ENCODE measurements at regions not wholly inside any gene's neighbourhood (a gene's known extent, or its start where the extent isn't known, plus 50 kb on each side); places are given as distances from the start of the nearest gene placed in this dataset.

GRCh38 chr3:159734681-159735080 lies 254.0 kb upstream of the IL12A start:
- TF ChIP-seq ZNF571 (tag by site-specific recombination; IDR thresholded peaks at IDR 0.05) (no peak), RBAK (tag by site-specific recombination; IDR thresholded peaks at IDR 0.05) (no peak), ZNF621 (tag by site-specific recombination; IDR thresholded peaks at IDR 0.05) (no peak), HOXC10 (CRISPR knock-in tag; IDR thresholded peaks at IDR 0.05) (no peak)
- CTCF ChIA-PET = interaction anchor here (0.6 to 1.0 kb wide), 5 partner anchors 8 to 357 kb away, joined by 3 to 4 read pairs (median 3); no protein-coding TSS in a partner anchor
- H3K4me3 ChIP-seq (ENCODE audit: low read depth, low read length) = no peak overlapping the region
- peaks cover 5% of the 10 kb centered on the region; the same call in 1 of the 2 replicates for H3K4me1 ChIP-seq (ENCODE audit: control insufficient read depth, insufficient read depth, low read length)
- H3K36me3 ChIP-seq (ENCODE audit: control insufficient read depth in 2 of 2, insufficient read depth in 1 of 2, low read length in 2 of 2) = no peaks in the 10 kb centered on the region
- POLR2A ChIA-PET = no interaction called here
- H3K27ac ChIP-seq (ENCODE audit: extremely low read depth, low read depth, low read length) = no peak overlapping the region
- no peaks in the 10 kb centered on the region for H3K9me3 ChIP-seq (ENCODE audit: control insufficient read depth, insufficient read depth, low read depth, low read length)

- ChIA-PET CTCF (no interaction called here), POLR2A (no interaction called here)
- TF ChIP-seq ZNF704 (tag by site-specific recombination; IDR thresholded peaks at IDR 0.05) = no peak
- TF ChIP-seq YY2 (tag by site-specific recombination; IDR thresholded peaks at IDR 0.05) = no peak
- no peak for TF ChIP-seq ZNF24 (tag by site-specific recombination; IDR thresholded peaks at IDR 0.05)
- TF ChIP-seq ZNF433 (tag by site-specific recombination; IDR thresholded peaks at IDR 0.05; ENCODE audit: low read depth) = no peak
- TF ChIP-seq ATF2 (tag by site-specific recombination; IDR thresholded peaks at IDR 0.05; ENCODE audit: low read depth) = no peak
- TF ChIP-seq ZNF629 (tag by site-specific recombination; IDR thresholded peaks at IDR 0.05) = no peak
- no peak for TF ChIP-seq ZFP41 (tag by site-specific recombination; IDR thresholded peaks at IDR 0.05; ENCODE audit: borderline replicate concordance)
- no peak for TF ChIP-seq ZNF518A (tag by site-specific recombination; conservative IDR thresholded peaks at IDR 0.05; ENCODE audit: low read depth)
- no peak for TF ChIP-seq ZNF274 (IDR thresholded peaks at IDR 0.05; ENCODE audit: low read length)
- TF ChIP-seq ZNF274 (tag by site-specific recombination; IDR thresholded peaks at IDR 0.05; ENCODE audit: borderline replicate concordance) = no peak
- no peak for TF ChIP-seq RBAK (tag by site-specific recombination; IDR thresholded peaks at IDR 0.05)
- no peak for TF ChIP-seq OSR2 (tag by site-specific recombination; IDR thresholded peaks at IDR 0.05)
- TF ChIP-seq ZNF501 (tag by site-specific recombination; IDR thresholded peaks at IDR 0.05) = no peak
- TF ChIP-seq ZNF776 (tag by site-specific recombination; IDR thresholded peaks at IDR 0.05; ENCODE audit: borderline replicate concordance) = no peak
- Histone ChIP-seq H3K4me1 (ENCODE audit: control insufficient read depth, insufficient read depth, low read length) (no peaks in the 10 kb centered on the region), H3K4me3 (ENCODE audit: low read depth, low read length) (no peak overlapping the region), H3K9me3 (ENCODE audit: control insufficient read depth, insufficient read depth, low read depth, low read length) (no peaks in the 10 kb centered on the region), H3K36me3 (ENCODE audit: control insufficient read depth in 2 of 2, insufficient read depth in 1 of 2, low read length in 2 of 2) (no peaks in the 10 kb centered on the region), H3K27ac (ENCODE audit: extremely low read depth, low read depth, low read length) (no peak overlapping the region)
These were observed 249.5 kb upstream of the IL12A start for GRCh38 chr3:159739166-159739565.

Measured in HEK293 (cell line).